ENCODE measurements at regions not wholly inside any gene's neighbourhood (a gene's known extent, or its start where the extent isn't known, plus 50 kb on each side); places are given as distances from the start of the nearest gene placed in this dataset.

DNA sequence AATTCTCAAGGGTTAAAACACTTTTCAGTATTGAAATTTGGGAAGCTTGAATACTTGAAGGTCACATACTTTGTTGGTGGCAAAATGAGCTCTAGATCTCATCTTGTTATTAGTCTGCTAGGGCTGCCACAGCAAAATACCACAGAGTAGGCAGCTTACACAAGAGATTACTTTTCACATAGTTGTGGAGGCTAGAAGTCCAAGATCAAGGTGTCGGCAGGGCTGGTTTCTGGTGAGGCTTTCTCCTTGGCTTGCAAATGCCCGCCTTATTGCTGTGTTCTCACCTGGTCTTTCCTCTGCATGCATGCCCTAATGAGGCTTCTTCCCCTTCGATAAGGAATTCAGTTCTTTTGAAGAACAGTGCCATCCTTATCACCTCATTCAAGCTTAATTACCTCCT is 270.8 kb upstream of the ANKRD55 start:
- 90% methylated on average over 3 of the region's 3 CpGs for WGBS
- Histone ChIP-seq H3K9me3 (peaks cover 0 to 4% (median 0%) of the 10 kb centered on the region in 4 donors), H3K27ac (replicated peaks in 1 of 4) (no peak overlapping the region), H3K27me3 (no peaks in the 10 kb centered on the region), H3K4me3 (no peak overlapping the region), H3K36me3 (no peaks in the 10 kb centered on the region), H3K4me1 (no peaks in the 10 kb centered on the region)
- intact Hi-C loops (cut with DNase I): no loop called here
- no peak for DNase-seq (ENCODE audit: extremely low spot score)
- TF ChIP-seq EP300 (IDR thresholded peaks at IDR 0.05): no peak
- TF ChIP-seq POLR2AphosphoS5 (IDR thresholded peaks at IDR 0.05): no peak
- TF ChIP-seq, protein P1, sequence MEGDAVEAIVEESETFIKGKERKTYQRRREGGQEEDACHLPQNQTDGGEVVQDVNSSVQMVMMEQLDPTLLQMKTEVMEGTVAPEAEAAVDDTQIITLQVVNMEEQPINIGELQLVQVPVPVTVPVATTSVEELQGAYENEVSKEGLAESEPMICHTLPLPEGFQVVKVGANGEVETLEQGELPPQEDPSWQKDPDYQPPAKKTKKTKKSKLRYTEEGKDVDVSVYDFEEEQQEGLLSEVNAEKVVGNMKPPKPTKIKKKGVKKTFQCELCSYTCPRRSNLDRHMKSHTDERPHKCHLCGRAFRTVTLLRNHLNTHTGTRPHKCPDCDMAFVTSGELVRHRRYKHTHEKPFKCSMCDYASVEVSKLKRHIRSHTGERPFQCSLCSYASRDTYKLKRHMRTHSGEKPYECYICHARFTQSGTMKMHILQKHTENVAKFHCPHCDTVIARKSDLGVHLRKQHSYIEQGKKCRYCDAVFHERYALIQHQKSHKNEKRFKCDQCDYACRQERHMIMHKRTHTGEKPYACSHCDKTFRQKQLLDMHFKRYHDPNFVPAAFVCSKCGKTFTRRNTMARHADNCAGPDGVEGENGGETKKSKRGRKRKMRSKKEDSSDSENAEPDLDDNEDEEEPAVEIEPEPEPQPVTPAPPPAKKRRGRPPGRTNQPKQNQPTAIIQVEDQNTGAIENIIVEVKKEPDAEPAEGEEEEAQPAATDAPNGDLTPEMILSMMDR (IDR thresholded peaks at IDR 0.05): no peak
- no peak for TF ChIP-seq POLR2A (IDR thresholded peaks at IDR 0.05; ENCODE audit: low read depth)

DNA sequence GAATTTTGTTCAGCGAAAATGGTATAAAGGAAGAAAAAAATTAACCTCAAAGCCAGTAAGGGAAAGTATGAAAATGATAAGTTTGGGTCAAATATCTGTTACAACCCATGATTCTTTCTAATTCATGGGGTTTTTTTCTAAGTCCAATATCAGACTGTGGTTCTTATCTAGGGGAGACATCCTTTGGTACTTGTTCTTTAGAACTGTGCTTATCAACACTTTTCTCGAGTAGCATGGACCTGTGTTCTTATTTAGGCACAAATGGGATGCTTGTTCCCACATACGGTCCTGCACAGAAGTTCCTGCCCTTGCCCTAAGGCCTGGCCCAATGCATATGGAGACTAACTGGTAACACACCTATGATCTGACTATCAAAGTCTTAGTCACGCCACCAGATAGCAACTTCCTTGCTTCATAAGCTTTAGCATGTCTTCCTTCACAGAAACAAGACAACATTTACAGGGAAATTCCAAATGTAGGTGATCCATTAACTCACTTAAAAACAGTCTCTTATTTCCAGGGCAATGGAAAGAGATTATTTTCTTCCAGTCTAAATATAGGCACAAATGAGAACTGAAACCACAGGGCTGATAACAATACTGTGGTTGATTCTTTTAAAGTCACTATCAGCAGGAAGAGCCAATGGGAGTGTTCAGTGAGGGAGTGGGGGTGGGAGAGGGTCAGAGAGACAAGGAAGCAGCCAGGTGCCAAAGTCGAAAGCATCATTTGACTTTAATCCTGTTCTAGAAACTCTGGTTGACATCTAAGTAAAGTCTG is 268.8 kb upstream of the ANKRD55 start:
- TF ChIP-seq EP300 (IDR thresholded peaks at IDR 0.05): no peak
- TF ChIP-seq POLR2A (IDR thresholded peaks at IDR 0.05; ENCODE audit: low read depth): no peak
- TF ChIP-seq, protein P1 (IDR thresholded peaks at IDR 0.05): no peak
- no peak for TF ChIP-seq POLR2AphosphoS5 (IDR thresholded peaks at IDR 0.05)
- no peaks in the 10 kb centered on the region for H3K36me3 ChIP-seq
- H3K9me3 ChIP-seq: peaks cover 0 to 4% (median 0%) of the 10 kb centered on the region in 4 donors
- WGBS: 82% methylated on average over 5 of the region's 5 CpGs
- no peak for DNase-seq (ENCODE audit: extremely low spot score)
- no peaks in the 10 kb centered on the region for H3K27me3 ChIP-seq
- no peak overlapping the region for H3K4me3 ChIP-seq
- intact Hi-C loops (cut with DNase I): no loop called here
- no peak overlapping the region for H3K27ac ChIP-seq (replicated peaks in 1 of 4)
- peaks cover 0 to 2% (median 1%) of the 10 kb centered on the region in 4 donors for H3K4me1 ChIP-seq

DNA sequence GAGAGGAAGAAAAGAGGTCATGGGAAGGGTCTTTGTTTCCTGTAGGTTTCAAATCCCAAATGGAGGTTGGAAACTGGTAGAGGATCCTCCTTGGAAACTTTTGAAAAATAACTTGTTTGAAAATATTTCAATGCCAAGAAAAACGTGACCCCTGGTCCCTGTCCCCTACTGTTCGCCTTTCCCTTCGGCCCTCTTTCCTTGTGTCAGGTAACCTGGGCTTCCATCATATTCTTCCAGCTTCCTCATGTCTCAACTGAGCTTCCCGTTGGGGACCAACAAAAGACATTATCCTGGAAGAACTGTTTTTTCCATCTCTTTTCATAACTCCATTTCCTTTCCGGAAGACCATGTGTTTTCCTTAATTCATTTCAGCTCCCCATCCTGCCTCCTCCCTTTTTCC is 266.8 kb upstream of the ANKRD55 start:
- Histone ChIP-seq H3K36me3 (no peaks in the 10 kb centered on the region), H3K4me1 (peaks cover 0 to 9% (median 7%) of the 10 kb centered on the region in 4 donors), H3K27me3 (no peaks in the 10 kb centered on the region), H3K4me3 (no peak overlapping the region), H3K27ac (replicated peaks in 1 of 4) (no peak overlapping the region), H3K9me3 (peaks cover 0 to 4% (median 0%) of the 10 kb centered on the region in 4 donors)
- 82% methylated on average over 5 of the region's 5 CpGs for WGBS
- no peak for DNase-seq (ENCODE audit: extremely low spot score)
- intact Hi-C loops (cut with DNase I): no loop called here
- TF ChIP-seq, protein P1 (IDR thresholded peaks at IDR 0.05): no peak
- no peak for TF ChIP-seq POLR2AphosphoS5 (IDR thresholded peaks at IDR 0.05)
- no peak for TF ChIP-seq EP300 (IDR thresholded peaks at IDR 0.05)
- no peak for TF ChIP-seq POLR2A (IDR thresholded peaks at IDR 0.05; ENCODE audit: low read depth)

DNA sequence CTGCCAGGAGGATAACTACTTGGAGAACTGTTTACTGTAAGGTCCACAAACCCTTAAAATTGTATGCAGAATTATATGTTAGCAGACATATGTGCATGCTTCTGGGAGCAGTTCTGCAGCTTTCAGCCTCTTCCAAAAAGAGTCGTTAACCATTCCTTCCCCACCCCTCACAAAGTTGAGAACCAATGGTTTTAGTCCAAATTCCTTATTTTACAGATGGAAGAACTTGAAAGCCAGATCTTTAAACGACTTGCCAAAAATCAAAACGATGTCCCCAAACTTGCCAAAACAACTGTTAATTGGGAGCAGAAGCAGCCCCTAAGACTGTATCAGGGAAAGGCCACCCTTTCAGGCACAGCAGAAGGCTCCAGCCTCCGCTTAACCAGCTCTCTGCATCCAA is 266.4 kb upstream of the ANKRD55 start:
- Histone ChIP-seq H3K4me1 (peaks cover under 1 to 10% (median 9%) of the 10 kb centered on the region in 4 donors), H3K27ac (replicated peaks in 1 of 4) (no peak overlapping the region), H3K27me3 (no peaks in the 10 kb centered on the region), H3K9me3 (peaks cover 0 to 4% (median 0%) of the 10 kb centered on the region in 4 donors), H3K36me3 (no peaks in the 10 kb centered on the region), H3K4me3 (no peak overlapping the region)
- 68% methylated on average over 4 of the region's 4 CpGs for WGBS
- intact Hi-C loops (cut with DNase I): no loop called here
- TF ChIP-seq EP300 (IDR thresholded peaks at IDR 0.05) (no peak), POLR2AphosphoS5 (IDR thresholded peaks at IDR 0.05) (no peak), POLR2A (IDR thresholded peaks at IDR 0.05; ENCODE audit: low read depth) (no peak)
- TF ChIP-seq, protein P1 (IDR thresholded peaks at IDR 0.05): no peak
- DNase-seq (ENCODE audit: extremely low spot score): no peak
